NCI-H524 treated with DMSO at 0.1 percent for 48 hours (cell line): ENCODE measurements at regions not wholly inside any gene's neighbourhood (a gene's known extent, or its start where the extent isn't known, plus 50 kb on each side); places are given as distances from the start of the nearest gene placed in this dataset.
"Not testable (repeated sequence)": the region's sequence is repeated elsewhere in the genome, so short reads cannot be mapped to it uniquely, and the experiment has no call there.

ENCODE experiments used
- DNase-seq: peaks from one replicate; lab custom pipeline; 2025; lab: John Stamatoyannopoulos, UW

GRCh38 chr10:53331460-53331859 is 558.9 kb upstream of the MBL2 start:
- DNase-seq: no peak

GRCh38 chr10:53326401-53327305 is 554.1 kb upstream of the MBL2 start:
- not testable (repeated sequence) for DNase-seq

GRCh38 chr10:53325066-53325465 is 552.5 kb upstream of the MBL2 start:
- no peak for DNase-seq

- DNase-seq: no peak
These were observed 543.1 kb upstream of the MBL2 start for GRCh38 chr10:53315709-53316108.

- no peak for DNase-seq
These were observed 542.3 kb upstream of the MBL2 start for GRCh38 chr10:53314876-53315275.

GRCh38 chr10:53298443-53298842 is 525.9 kb upstream of the MBL2 start:
- no peak for DNase-seq

GRCh38 chr10:53284615-53285182 is 512.1 kb upstream of the MBL2 start:
- no peak for DNase-seq

- DNase-seq: no peak
These were observed 504.2 kb upstream of the MBL2 start for GRCh38 chr10:53276797-53277196.

GRCh38 chr10:53269482-53269881 is 496.9 kb upstream of the MBL2 start:
- no peak for DNase-seq

- DNase-seq: no peak
These were observed 487.6 kb upstream of the MBL2 start for GRCh38 chr10:53260213-53260612.

- no peak for DNase-seq
These were observed 484.0 kb upstream of the MBL2 start for GRCh38 chr10:53256623-53257022.

GRCh38 chr10:53255661-53256205 is 483.1 kb upstream of the MBL2 start:
- no peak for DNase-seq

GRCh38 chr10:53253221-53253620 is 480.6 kb upstream of the MBL2 start:
- DNase-seq: no peak

GRCh38 chr10:53239873-53240272 is 467.3 kb upstream of the MBL2 start:
- DNase-seq: no peak

- DNase-seq: no peak
These were observed 464.4 kb upstream of the MBL2 start for GRCh38 chr10:53236941-53237340.

GRCh38 chr10:53233749-53234148 is 461.2 kb upstream of the MBL2 start:
- DNase-seq: no peak

GRCh38 chr10:53230651-53231050 is 458.1 kb upstream of the MBL2 start:
- no peak for DNase-seq

GRCh38 chr10:53223851-53224250 is 451.3 kb upstream of the MBL2 start:
- no peak for DNase-seq

- DNase-seq: no peak
These were observed 450.2 kb upstream of the MBL2 start for GRCh38 chr10:53222806-53223205.

- DNase-seq: no peak
These were observed 437.5 kb upstream of the MBL2 start for GRCh38 chr10:53209944-53210611.

GRCh38 chr10:53183733-53184132 is 411.1 kb upstream of the MBL2 start:
- DNase-seq: no peak

- no peak for DNase-seq
These were observed 404.9 kb upstream of the MBL2 start for GRCh38 chr10:53177468-53177867.

- no peak for DNase-seq
These were observed 393.7 kb upstream of the MBL2 start for GRCh38 chr10:53166325-53166724.
